Fibroblast of skin of right quadriceps (primary cell): ENCODE measurements at regions not wholly inside any gene's neighbourhood (a gene's known extent, or its start where the extent isn't known, plus 50 kb on each side); places are given as distances from the start of the nearest gene placed in this dataset.

ENCODE experiments used
- DNase-seq: peaks from one replicate; pipeline ENCODE4 v3.0.0-alpha.2; 2013

GRCh38 chr2:222993920-222994650, 57.9 kb upstream of the KCNE4 start:
- peak; percentile 97 for DNase-seq

DNA sequence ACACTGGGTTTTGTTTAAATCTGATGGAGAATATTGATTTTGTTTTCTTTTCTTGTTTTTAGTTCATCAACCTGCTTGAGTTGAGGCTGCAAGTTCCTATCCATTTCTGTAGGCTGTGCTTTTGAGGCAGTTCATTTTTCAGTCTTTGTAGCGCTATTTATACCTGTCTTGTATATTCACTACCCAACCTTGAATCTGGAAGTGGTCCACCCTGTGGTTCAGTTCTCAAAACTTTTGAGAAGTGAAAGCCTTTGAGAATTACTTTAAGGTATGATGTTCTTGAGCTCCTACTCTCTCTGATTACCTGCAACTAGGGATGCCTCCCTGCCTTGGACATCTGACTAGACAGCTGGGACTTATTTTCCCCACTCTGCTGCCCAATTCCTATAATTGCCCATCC, 53.5 kb upstream of the KCNE4 start:
- DNase-seq, result no peak

DNA sequence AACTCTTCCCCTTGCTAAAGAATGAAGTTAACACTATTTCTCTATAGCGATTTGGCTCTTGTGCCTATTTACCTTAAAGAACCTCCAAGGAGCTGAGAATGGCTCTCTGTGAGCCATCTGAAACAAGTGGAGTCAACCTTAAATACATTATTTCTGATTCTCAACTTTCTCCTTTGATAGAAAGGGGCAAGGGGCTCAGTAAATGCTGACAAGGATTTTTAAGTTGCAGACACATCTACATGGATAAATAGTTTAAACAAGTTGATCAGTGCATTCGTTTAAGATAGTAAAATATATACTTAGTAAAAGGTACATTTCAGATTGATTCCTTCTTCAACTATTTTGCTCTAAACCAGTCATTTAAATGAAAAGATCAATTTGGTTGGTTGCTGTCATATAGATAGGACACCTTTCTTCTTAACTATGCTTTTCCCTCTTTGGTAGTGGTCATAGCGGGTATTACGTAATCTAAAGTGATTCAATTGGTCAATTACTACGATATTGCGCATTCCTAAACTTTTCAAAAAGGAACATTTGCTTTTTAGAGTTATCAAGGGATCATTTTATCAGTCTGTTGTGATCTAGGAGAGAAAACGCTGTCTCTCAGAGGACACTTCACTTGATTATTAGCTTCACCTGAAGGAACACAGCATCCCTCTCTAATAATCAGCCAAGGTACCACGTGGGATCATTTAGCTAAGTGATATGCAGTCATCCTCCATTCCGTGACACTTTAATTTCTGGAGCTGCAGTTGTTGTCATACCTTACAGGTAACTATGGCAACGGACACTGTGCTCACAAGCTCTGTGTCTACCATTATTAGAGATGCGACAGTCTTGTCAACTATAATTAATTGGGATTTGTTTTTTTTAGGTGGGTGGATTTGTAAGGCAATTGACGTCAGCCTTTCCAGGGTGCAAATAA, 50.9 kb upstream of the KCNE4 start:
- no peak for DNase-seq

GRCh38 chr2:223001797-223002175, 50.2 kb upstream of the KCNE4 start:
- DNase-seq, result peak; percentile 53
